ENCODE measurements at regions not wholly inside any gene's neighbourhood (a gene's known extent, or its start where the extent isn't known, plus 50 kb on each side); places are given as distances from the start of the nearest gene placed in this dataset.

- Histone ChIP-seq H3K4me2 (ENCODE audit: insufficient read depth, insufficient read length, low read length) (no peak overlapping the region), H3K23me2 (ENCODE audit: insufficient read length, low read depth, low read length, poor library complexity, severe bottlenecking) (no peaks in the 10 kb centered on the region), H4K8ac (replicated peaks; ENCODE audit: insufficient read length, low read depth, low read length) (no peak overlapping the region), H3K56ac (ENCODE audit: insufficient read length, low read depth, low read length) (no peak overlapping the region), H4K20me1 (ENCODE audit: control insufficient read depth, insufficient read depth, insufficient read length) (no peaks in the 10 kb centered on the region), H3K27me3 (ENCODE audit: insufficient read depth, low read length) (no peaks in the 10 kb centered on the region), H3K4ac (ENCODE audit: low read depth, low read length) (no peak overlapping the region), H3K23ac (ENCODE audit: insufficient read length, low read depth, low read length) (no peak overlapping the region), H4K91ac (ENCODE audit: insufficient read length, low read depth, low read length) (no peak overlapping the region), H2BK120ac (ENCODE audit: low read depth, low read length, poor library complexity, severe bottlenecking) (no peak overlapping the region), H2BK20ac (ENCODE audit: low read depth, low read length, poor library complexity, severe bottlenecking) (no peak overlapping the region), H3K4me1 (ENCODE audit: insufficient read depth, low read length) (no peaks in the 10 kb centered on the region), H3K9ac (ENCODE audit: extremely low read depth, insufficient read length, low read length) (no peak overlapping the region), H2BK5ac (ENCODE audit: insufficient read length, low read length) (no peak overlapping the region), H2BK15ac (ENCODE audit: low read depth, low read length) (no peak overlapping the region), H3T11ph (ENCODE audit: low read length) (no peak overlapping the region), H4K5ac (ENCODE audit: insufficient read length, low read depth, low read length) (no peak overlapping the region), H3K79me1 (ENCODE audit: insufficient read depth, low read depth, low read length, poor library complexity, severe bottlenecking) (no peaks in the 10 kb centered on the region), H2BK12ac (ENCODE audit: insufficient read length, low read depth, low read length) (no peak overlapping the region), H2AK5ac (ENCODE audit: insufficient read length, low read length) (no peak overlapping the region), H3K27ac (ENCODE audit: insufficient read length, low read depth, low read length) (no peak overlapping the region), H3K79me2 (ENCODE audit: insufficient read depth, low read length) (no peaks in the 10 kb centered on the region), H3K18ac (ENCODE audit: insufficient read length, low read depth, low read length) (no peak overlapping the region), H2AFZ (ENCODE audit: low read length) (no peak overlapping the region), H3K9me3 (ENCODE audit: control insufficient read depth, low read depth, low read length) (no peaks in the 10 kb centered on the region), H3K14ac (ENCODE audit: insufficient read depth, low read length) (no peak overlapping the region)
- TF ChIP-seq, protein P1, sequence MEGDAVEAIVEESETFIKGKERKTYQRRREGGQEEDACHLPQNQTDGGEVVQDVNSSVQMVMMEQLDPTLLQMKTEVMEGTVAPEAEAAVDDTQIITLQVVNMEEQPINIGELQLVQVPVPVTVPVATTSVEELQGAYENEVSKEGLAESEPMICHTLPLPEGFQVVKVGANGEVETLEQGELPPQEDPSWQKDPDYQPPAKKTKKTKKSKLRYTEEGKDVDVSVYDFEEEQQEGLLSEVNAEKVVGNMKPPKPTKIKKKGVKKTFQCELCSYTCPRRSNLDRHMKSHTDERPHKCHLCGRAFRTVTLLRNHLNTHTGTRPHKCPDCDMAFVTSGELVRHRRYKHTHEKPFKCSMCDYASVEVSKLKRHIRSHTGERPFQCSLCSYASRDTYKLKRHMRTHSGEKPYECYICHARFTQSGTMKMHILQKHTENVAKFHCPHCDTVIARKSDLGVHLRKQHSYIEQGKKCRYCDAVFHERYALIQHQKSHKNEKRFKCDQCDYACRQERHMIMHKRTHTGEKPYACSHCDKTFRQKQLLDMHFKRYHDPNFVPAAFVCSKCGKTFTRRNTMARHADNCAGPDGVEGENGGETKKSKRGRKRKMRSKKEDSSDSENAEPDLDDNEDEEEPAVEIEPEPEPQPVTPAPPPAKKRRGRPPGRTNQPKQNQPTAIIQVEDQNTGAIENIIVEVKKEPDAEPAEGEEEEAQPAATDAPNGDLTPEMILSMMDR (conservative IDR thresholded peaks at IDR 0.05), result no peak
- Mint-ChIP-seq H3K4me1 (no peaks in the 10 kb centered on the region), H3K36me3 (ENCODE audit: insufficient read depth in 1 of 3, low read depth in 3 of 3) (no peaks in the 10 kb centered on the region; a peak in 1 of 7 replicates), H3K27me3 (ENCODE audit: low read depth) (no peaks in the 10 kb centered on the region), H3K27ac (no peak overlapping the region), H3K4me3 (no peak overlapping the region), H3K9me3 (no peaks in the 10 kb centered on the region; a peak in 1 of 5 replicates)
- no CpG with 5 or more reads among the region's 3 CpGs for WGBS (ENCODE audit: extremely low coverage, insufficient read length, low lambda C conversion rate)
- DNase-seq, result no peak
Observed at GRCh38 chr6:137687818-137688217, 179.2 kb upstream of the TNFAIP3 start.

All from H9 (cell line).